SK-N-SH (cell line): ENCODE measurements at regions not wholly inside any gene's neighbourhood (a gene's known extent, or its start where the extent isn't known, plus 50 kb on each side); places are given as distances from the start of the nearest gene placed in this dataset.

Experiments used
- CTCF ChIA-PET: fragments of 300-600, 350-600 bp; formaldehyde crosslinking; extraction: SDS; loops from one replicate; lab custom pipeline; 2021; lab: Yijun Ruan, JAX
- POLR2A ChIA-PET: fragments of 350-600 bp; sonication (Branson Sonifier 250); formaldehyde crosslinking; extraction: SDS; loops from one replicate; lab custom pipeline; 2020; ENCODE audit warnings: antibody characterized with exemption, inconsistent platforms; lab: Yijun Ruan, JAX
- DNase-seq: peaks from one replicate; pipeline ENCODE4 v3.0.0; 2012
- H2AFZ ChIP-seq: fragments of 200-600 bp; sonication (generic); 2 replicates; pipeline ENCODE4 v1.8.1; 2016; ENCODE audit warnings: antibody characterized with exemption, mild to moderate bottlenecking, low read depth
- H3F3A ChIP-seq: fragments of 200-600 bp; sonication (generic); replicated peaks from 2 replicates; pipeline ENCODE3; 2016; ENCODE audit warnings: antibody characterized with exemption, mild to moderate bottlenecking; ENCODE audit not compliant: insufficient read depth
- H3K27ac ChIP-seq, 2 experiments: fragments of 200-500 bp in 1 of 2; fragments of 200-600 bp in 1 of 2; sonication (Bioruptor generic) in 1 of 2; sonication (generic), shearing (Covaris generic) in 1 of 2; 2 replicates each; pipeline versions ENCODE4 v1.5.1 to v1.6.1; 2014 to 2016; ENCODE audit warnings: low read depth in 2 of 2, inconsistent platforms in 1 of 2, low read length in 1 of 2, mild to moderate bottlenecking in 1 of 2, mixed read lengths in 1 of 2
- H3K27me3 ChIP-seq: fragments of 200-600 bp; sonication (generic), shearing (Covaris generic); 2 replicates; pipeline ENCODE4 v1.6.1; 2016; ENCODE audit warnings: mixed run types; ENCODE audit not compliant: insufficient read depth
- H3K36me3 ChIP-seq, 2 experiments: fragments of 200-500 bp in 1 of 2; fragments of 200-600 bp in 1 of 2; sonication (Bioruptor generic) in 1 of 2; sonication (generic) in 1 of 2; replicated peaks in 1 of 2; 2 replicates each; pipeline versions ENCODE3 to v1.5.1; 2014 to 2016; ENCODE audit warnings: low read length in 1 of 2, mild to moderate bottlenecking in 1 of 2; ENCODE audit not compliant: insufficient read depth in 2 of 2, control insufficient read depth in 1 of 2
- H3K4me1 ChIP-seq, 2 experiments: fragments of 200-500 bp in 1 of 2; fragments of 200-600 bp in 1 of 2; sonication (Bioruptor generic) in 1 of 2; sonication (generic), shearing (Covaris generic) in 1 of 2; 2 replicates each; pipeline versions ENCODE4 v1.5.1 to v1.6.1; 2014 to 2016; ENCODE audit warnings: low read depth in 1 of 2, low read length in 1 of 2, mixed run types in 1 of 2; ENCODE audit not compliant: insufficient read depth in 2 of 2, control insufficient read depth in 1 of 2
- H3K4me2 ChIP-seq: fragments of 200-600 bp; sonication (generic), shearing (Covaris generic); 2 replicates; pipeline ENCODE4 v1.6.1; 2017; ENCODE audit warnings: mixed run types
- H3K4me3 ChIP-seq, 2 experiments: fragments of 200-500 bp in 1 of 2; fragments of 200-600 bp in 1 of 2; sonication (Bioruptor generic) in 1 of 2; sonication (generic), shearing (Covaris generic) in 1 of 2; 2 replicates each; pipeline versions ENCODE4 v1.5.1 to v1.8.1; 2014 to 2016; ENCODE audit warnings: low read depth in 2 of 2, inconsistent platforms in 1 of 2, low read length in 1 of 2, mild to moderate bottlenecking in 1 of 2, mixed read lengths in 1 of 2, moderate library complexity in 1 of 2
- H3K79me2 ChIP-seq: fragments of 200-600 bp; sonication (generic); 2 replicates; pipeline ENCODE4 v1.8.1; 2017; ENCODE audit warnings: mild to moderate bottlenecking; ENCODE audit not compliant: insufficient read depth
- H3K9ac ChIP-seq: fragments of 200-600 bp; sonication (generic); 2 replicates; pipeline ENCODE4 v1.6.1; 2017; ENCODE audit warnings: mixed run types
- H3K9me2 ChIP-seq: fragments of 200-600 bp; sonication (generic); 2 replicates; pipeline ENCODE4 v1.6.1; 2017; ENCODE audit warnings: mixed run types
- H3K9me3 ChIP-seq: fragments of 200-600 bp; sonication (generic); 2 replicates; pipeline ENCODE4 v1.6.1; 2017; ENCODE audit warnings: mixed run types, mild to moderate bottlenecking, moderate library complexity
- H4K20me1 ChIP-seq: fragments of 200-600 bp; sonication (generic); 2 replicates; pipeline ENCODE4 v1.6.1; 2017; ENCODE audit warnings: mild to moderate bottlenecking, mixed run types; ENCODE audit not compliant: insufficient read depth
- ELF1 ChIP-seq: IDR thresholded peaks from 2 replicates; pipeline ENCODE4 v1.4.0; 2012
- EZH2phosphoT487 ChIP-seq: fragments of 200-600 bp; sonication (generic); IDR thresholded peaks from 2 replicates; pipeline ENCODE4 v1.6.1; 2017; ENCODE audit warnings: low read depth, mixed run types, mild to moderate bottlenecking, antibody characterized with exemption, moderate library complexity, borderline replicate concordance
- FOXJ3 ChIP-seq: sonication (generic); formaldehyde crosslinking; IDR thresholded peaks from 2 replicates; pipeline ENCODE4 v1.5.1; 2020; ENCODE audit warnings: mild to moderate bottlenecking, missing genetic modification reagents
- GATA2 ChIP-seq: sonication (generic); formaldehyde crosslinking; IDR thresholded peaks from 2 replicates; pipeline ENCODE4 v1.5.0; 2020; ENCODE audit warnings: mild to moderate bottlenecking, missing genetic modification reagents
- MXI1 ChIP-seq: IDR thresholded peaks from 2 replicates; pipeline ENCODE4 v1.6.1; 2012; ENCODE audit warnings: mild to moderate bottlenecking, low read depth, low read length, improper control_type of control experiment
- NFIC ChIP-seq: IDR thresholded peaks from 2 replicates; pipeline ENCODE4 v1.4.0; 2012; ENCODE audit warnings: borderline replicate concordance
- PBX3 ChIP-seq: IDR thresholded peaks from 2 replicates; pipeline ENCODE4; 2012
- RAD21 ChIP-seq: IDR thresholded peaks from 2 replicates; pipeline ENCODE4 v1.6.1; 2012; ENCODE audit warnings: mild to moderate bottlenecking, low read length
- REST ChIP-seq: IDR thresholded peaks from 2 replicates; pipeline ENCODE4 v1.6.1; 2012; ENCODE audit warnings: mild to moderate bottlenecking, low read depth, low read length, moderate library complexity
- RFX5 ChIP-seq: IDR thresholded peaks from 2 replicates; pipeline ENCODE4 v1.6.1; 2012; ENCODE audit warnings: mild to moderate bottlenecking, improper control_type of control experiment, low read length
- RXRA ChIP-seq: IDR thresholded peaks from 2 replicates; pipeline ENCODE4 v1.4.0; 2012; ENCODE audit warnings: low read depth, mild to moderate bottlenecking, borderline replicate concordance
- SMC3 ChIP-seq: IDR thresholded peaks from 2 replicates; pipeline ENCODE4 v1.6.1; 2012; ENCODE audit warnings: low read depth, low read length, improper control_type of control experiment
- TCF12 ChIP-seq: IDR thresholded peaks from 2 replicates; pipeline ENCODE4 v1.4.0; 2012
- USF2 ChIP-seq: fragments of 150-350 bp; IDR thresholded peaks from 2 replicates; pipeline ENCODE4 v1.6.1; 2017; ENCODE audit warnings: antibody characterized with exemption, low read length, low read depth, borderline replicate concordance
- YY1 ChIP-seq: IDR thresholded peaks from 2 replicates; pipeline ENCODE4 v1.4.0; 2012; ENCODE audit warnings: low read depth, mild to moderate bottlenecking
- ZBTB33 ChIP-seq: IDR thresholded peaks from 2 replicates; pipeline ENCODE4 v1.4.0; 2012; ENCODE audit warnings: low read depth, borderline replicate concordance
- WGBS: methylation state at CpG from one replicate; pipeline ENCODE4 v1.1.6; 2017; ENCODE audit warnings: low lambda C conversion rate; 5-methylcytosine and 5-hydroxymethylcytosine counted together
- TF ChIP-seq, protein P1 (sequence below): fragments of 150-350 bp; IDR thresholded peaks from 2 replicates; pipeline ENCODE4 v1.6.1; 2016; ENCODE audit warnings: mild to moderate bottlenecking, low read depth, low read length

DNA sequence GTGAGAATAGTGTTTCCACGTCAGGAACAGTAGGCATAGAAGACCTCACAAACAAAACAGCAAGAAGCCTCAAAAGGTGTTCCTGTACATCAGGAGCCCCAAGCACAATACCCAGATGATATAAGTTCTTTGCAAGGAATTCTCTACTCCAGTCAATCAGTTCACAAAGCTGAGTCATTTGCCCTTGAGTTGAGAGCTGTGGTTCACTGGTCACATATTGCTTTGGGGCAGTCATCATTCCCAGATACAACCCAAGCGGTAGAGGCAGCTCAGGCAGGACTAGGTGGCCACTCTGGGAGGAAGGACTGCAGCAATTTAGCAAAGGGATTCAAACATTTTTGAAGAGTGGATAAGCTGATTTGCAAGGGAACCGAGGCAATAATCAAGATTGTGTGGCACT, 551.5 kb upstream of the ZFP42 start (continued):
- TF ChIP-seq, protein P1, sequence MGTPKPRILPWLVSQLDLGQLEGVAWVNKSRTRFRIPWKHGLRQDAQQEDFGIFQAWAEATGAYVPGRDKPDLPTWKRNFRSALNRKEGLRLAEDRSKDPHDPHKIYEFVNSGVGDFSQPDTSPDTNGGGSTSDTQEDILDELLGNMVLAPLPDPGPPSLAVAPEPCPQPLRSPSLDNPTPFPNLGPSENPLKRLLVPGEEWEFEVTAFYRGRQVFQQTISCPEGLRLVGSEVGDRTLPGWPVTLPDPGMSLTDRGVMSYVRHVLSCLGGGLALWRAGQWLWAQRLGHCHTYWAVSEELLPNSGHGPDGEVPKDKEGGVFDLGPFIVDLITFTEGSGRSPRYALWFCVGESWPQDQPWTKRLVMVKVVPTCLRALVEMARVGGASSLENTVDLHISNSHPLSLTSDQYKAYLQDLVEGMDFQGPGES = no peak
- TF ChIP-seq USF2 = no peak
- no peak for TF ChIP-seq PBX3
- no peak for TF ChIP-seq RFX5
- TF ChIP-seq TCF12 = no peak
- no peak for TF ChIP-seq NFIC
- TF ChIP-seq, all 33 proteins: peak for 0

DNA sequence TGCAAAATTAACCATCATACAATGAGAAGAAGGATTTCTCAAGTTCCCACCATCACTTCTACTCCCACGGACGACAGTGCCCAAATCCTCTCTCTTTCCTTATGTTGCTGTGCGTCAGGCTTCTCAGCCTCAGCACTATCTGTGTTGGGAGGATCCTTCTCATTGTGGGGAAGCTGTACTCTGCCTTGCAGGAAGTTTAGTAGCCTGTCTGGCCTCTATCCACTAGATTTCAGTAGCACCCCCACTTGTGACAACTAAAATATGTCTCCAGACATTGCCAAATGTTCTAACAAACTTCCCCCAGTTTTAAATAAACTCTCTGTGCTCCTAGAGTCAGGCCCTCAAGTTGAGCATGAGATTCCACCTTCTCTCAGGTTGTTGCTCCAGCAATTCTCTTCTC, 545.9 kb upstream of the ZFP42 start:
- no peak for DNase-seq
- Histone ChIP-seq H3K9ac (no peak overlapping the region), H3K27me3 (peaks cover 15% of the 10 kb centered on the region; the same call in 1 of the 2 replicates), H3K4me1 (no peaks in the 10 kb centered on the region), H3F3A (no peaks in the 10 kb centered on the region), H3K9me3 (no peaks in the 10 kb centered on the region), H3K79me2 (no peaks in the 10 kb centered on the region), H3K4me2 (no peak overlapping the region), H3K36me3 (no peaks in the 10 kb centered on the region), H2AFZ (no peak overlapping the region), H3K4me3 (no peak overlapping the region), H3K9me2 (no peaks in the 10 kb centered on the region), H4K20me1 (no peaks in the 10 kb centered on the region), H3K27ac (no peak overlapping the region)
- WGBS = 24% methylated on average over 3 of the region's 3 CpGs
- POLR2A ChIA-PET = no interaction called here
- CTCF ChIA-PET = no interaction called here
- no peak for TF ChIP-seq RAD21
- TF ChIP-seq RXRA = no peak
- no peak for TF ChIP-seq RFX5

GRCh38 chr4:187451776-187452175, 543.8 kb upstream of the ZFP42 start:
- Histone ChIP-seq H3K9me2 (no peaks in the 10 kb centered on the region), H3K79me2 (no peaks in the 10 kb centered on the region), H3K4me1 (no peaks in the 10 kb centered on the region), H4K20me1 (no peaks in the 10 kb centered on the region), H2AFZ (no peak overlapping the region), H3K4me3 (no peak overlapping the region), H3K36me3 (no peaks in the 10 kb centered on the region), H3K9me3 (no peaks in the 10 kb centered on the region), H3K27ac (no peak overlapping the region), H3K4me2 (no peak overlapping the region), H3K27me3 (peaks cover 15% of the 10 kb centered on the region; the same call in 1 of the 2 replicates), H3K9ac (no peak overlapping the region), H3F3A (no peaks in the 10 kb centered on the region)
- CTCF ChIA-PET = no interaction called here
- POLR2A ChIA-PET = no interaction called here
- no peak for DNase-seq
- 40% methylated on average over 8 of the region's 8 CpGs for WGBS
- TF ChIP-seq ELF1 (no peak), SMC3 (no peak), EZH2phosphoT487 (no peak), MXI1 (no peak), REST (no peak), YY1 (no peak), PBX3 (no peak), GATA2 (CRISPR knock-in tag) (no peak), FOXJ3 (CRISPR knock-in tag) (no peak), ZBTB33 (no peak), RFX5 (no peak)
